MM.1S (cell line): ENCODE measurements at regions not wholly inside any gene's neighbourhood (a gene's known extent, or its start where the extent isn't known, plus 50 kb on each side); places are given as distances from the start of the nearest gene placed in this dataset.

ENCODE experiments used
- DNase-seq: peaks from one replicate; pipeline ENCODE4 v3.0.0-alpha.2; 2015
- H2AFZ ChIP-seq: fragments of 300-600 bp; sonication (generic); 2 replicates; pipeline ENCODE4 v1.6.0; 2016; ENCODE audit warnings: antibody characterized with exemption, low read length
- H3F3A ChIP-seq: fragments of 300-600 bp; sonication (generic); 2 replicates; pipeline ENCODE4 v1.6.1; 2016; ENCODE audit warnings: mild to moderate bottlenecking, antibody characterized with exemption, low read length, moderate library complexity, mixed read lengths; ENCODE audit not compliant: insufficient read depth
- H3K27ac ChIP-seq: fragments of 300-600 bp; sonication (generic); 2 replicates; pipeline ENCODE4 v1.5.1; 2016; ENCODE audit warnings: mild to moderate bottlenecking, low read length
- H3K27me3 ChIP-seq: fragments of 300-600 bp; sonication (generic); replicated peaks from 2 replicates; pipeline ENCODE4 v1.6.0; 2016; ENCODE audit warnings: low read length; ENCODE audit not compliant: insufficient read depth
- H3K36me3 ChIP-seq: fragments of 300-600 bp; sonication (generic); replicated peaks from 2 replicates; pipeline ENCODE4 v1.6.1; 2016; ENCODE audit warnings: mild to moderate bottlenecking, low read length, mixed read lengths; ENCODE audit not compliant: insufficient read depth
- H3K4me1 ChIP-seq: fragments of 300-600 bp; sonication (generic); 2 replicates; pipeline ENCODE4 v1.6.1; 2016; ENCODE audit warnings: low read length, mixed read lengths
- H3K4me2 ChIP-seq: fragments of 300-600 bp; sonication (generic); 2 replicates; pipeline ENCODE4 v1.6.0; 2016; ENCODE audit warnings: low read depth, low read length
- H3K4me3 ChIP-seq: fragments of 300-600 bp; sonication (generic); 2 replicates; pipeline ENCODE4 v1.5.1; 2016; ENCODE audit warnings: low read length, mixed read lengths
- H3K79me2 ChIP-seq: fragments of 300-600 bp; sonication (generic); 2 replicates; pipeline ENCODE4 v1.6.1; 2016; ENCODE audit warnings: mixed run types, low read length, mixed read lengths
- H3K9ac ChIP-seq: fragments of 300-600 bp; sonication (generic); 2 replicates; pipeline ENCODE4 v1.6.1; 2016; ENCODE audit warnings: low read length, mixed read lengths
- H3K9me2 ChIP-seq: fragments of 300-600 bp; sonication (generic); replicated peaks from 2 replicates; pipeline ENCODE4 v1.6.1; 2016; ENCODE audit warnings: mild to moderate bottlenecking, low read length, mixed read lengths; ENCODE audit not compliant: insufficient read depth
- H3K9me3 ChIP-seq: fragments of 300-600 bp; sonication (generic); replicated peaks from 2 replicates; pipeline ENCODE4 v1.6.1; 2016; ENCODE audit warnings: mild to moderate bottlenecking, low read length, mixed read lengths; ENCODE audit not compliant: insufficient read depth
- H4K20me1 ChIP-seq: fragments of 300-600 bp; sonication (generic); 2 replicates; pipeline ENCODE4 v1.6.1; 2016; ENCODE audit warnings: mild to moderate bottlenecking, low read length, moderate library complexity, mixed read lengths; ENCODE audit not compliant: insufficient read depth
- CTCF ChIP-seq: fragments of 300-600 bp; sonication (generic); IDR thresholded peaks from 2 replicates; pipeline ENCODE4 v1.5.1; 2016; ENCODE audit warnings: antibody characterized with exemption, low read length, mixed read lengths
- EZH2 ChIP-seq: fragments of 300-600 bp; sonication (generic); optimal IDR thresholded peaks from 2 replicates; pipeline ENCODE3; 2017; ENCODE audit warnings: low read depth, mild to moderate bottlenecking, antibody characterized with exemption, low read length, mixed read lengths
- EZH2phosphoT487 ChIP-seq: fragments of 300-600 bp; sonication (generic); IDR thresholded peaks from 2 replicates; pipeline ENCODE4 v1.6.1; 2018; ENCODE audit warnings: antibody characterized with exemption, low read length

GRCh38 chr20:57086066-57086465, 180.4 kb downstream of the BMP7 start:
- TF ChIP-seq CTCF (no peak), EZH2 (no peak), EZH2phosphoT487 (no peak)

GRCh38 chr20:57087102-57087501, 179.3 kb downstream of the BMP7 start:
- DNase-seq, result no peak
- H3K4me1 ChIP-seq, result no peaks in the 10 kb centered on the region
- no peaks in the 10 kb centered on the region for H4K20me1 ChIP-seq
- no peaks in the 10 kb centered on the region for H3F3A ChIP-seq
- no peak overlapping the region for H3K9ac ChIP-seq
- no peak overlapping the region for H3K4me2 ChIP-seq
- H2AFZ ChIP-seq, result no peak overlapping the region
- TF ChIP-seq EZH2phosphoT487, result no peak
- no peak overlapping the region for H3K27ac ChIP-seq
- no peaks in the 10 kb centered on the region for H3K36me3 ChIP-seq
- no peaks in the 10 kb centered on the region for H3K9me2 ChIP-seq
- H3K9me3 ChIP-seq, result no peaks in the 10 kb centered on the region
- no peak overlapping the region for H3K4me3 ChIP-seq
- peaks cover 20% of the 10 kb centered on the region for H3K27me3 ChIP-seq
- H3K79me2 ChIP-seq, result no peaks in the 10 kb centered on the region

More at GRCh38 chr20:57086066-57086465, 180.4 kb downstream of the BMP7 start:
- no peaks in the 10 kb centered on the region for H4K20me1 ChIP-seq
- H2AFZ ChIP-seq, result no peak overlapping the region
- no peak overlapping the region for H3K4me3 ChIP-seq
- no peak overlapping the region for H3K4me2 ChIP-seq
- H3K9me3 ChIP-seq, result no peaks in the 10 kb centered on the region
- no peaks in the 10 kb centered on the region for H3K79me2 ChIP-seq
- peaks cover 20% of the 10 kb centered on the region for H3K27me3 ChIP-seq
- H3K9me2 ChIP-seq, result no peaks in the 10 kb centered on the region
- no peak overlapping the region for H3K9ac ChIP-seq
- no peak for DNase-seq
- no peaks in the 10 kb centered on the region for H3K4me1 ChIP-seq
- H3K27ac ChIP-seq, result no peak overlapping the region
- no peaks in the 10 kb centered on the region for H3K36me3 ChIP-seq
- no peaks in the 10 kb centered on the region for H3F3A ChIP-seq

- no peak for DNase-seq
- no peak overlapping the region for H2AFZ ChIP-seq
- no peak overlapping the region for H3K4me2 ChIP-seq
- no peaks in the 10 kb centered on the region for H3K9me2 ChIP-seq
- no peaks in the 10 kb centered on the region for H4K20me1 ChIP-seq
- no peaks in the 10 kb centered on the region for H3K9me3 ChIP-seq
- H3K27ac ChIP-seq, result no peak overlapping the region
- no peaks in the 10 kb centered on the region for H3K79me2 ChIP-seq
- peaks cover 20% of the 10 kb centered on the region for H3K27me3 ChIP-seq
- H3K9ac ChIP-seq, result no peak overlapping the region
- no peak for TF ChIP-seq EZH2
- no peak for TF ChIP-seq EZH2phosphoT487
- no peak overlapping the region for H3K4me3 ChIP-seq
- no peaks in the 10 kb centered on the region for H3F3A ChIP-seq
- H3K4me1 ChIP-seq, result no peaks in the 10 kb centered on the region
- no peaks in the 10 kb centered on the region for H3K36me3 ChIP-seq
Observed at GRCh38 chr20:57087705-57088104, 178.7 kb downstream of the BMP7 start.

- H3K79me2 ChIP-seq, result no peaks in the 10 kb centered on the region
- no peak overlapping the region for H3K4me2 ChIP-seq
Observed at GRCh38 chr20:57088436-57088835, 178.0 kb downstream of the BMP7 start.

More at GRCh38 chr20:57088436-57088835, 178.0 kb downstream of the BMP7 start:
- Histone ChIP-seq H3K27ac (no peak overlapping the region), H2AFZ (no peak overlapping the region), H3F3A (no peaks in the 10 kb centered on the region), H3K27me3 (peaks cover 20% of the 10 kb centered on the region), H3K4me1 (no peaks in the 10 kb centered on the region), H3K36me3 (no peaks in the 10 kb centered on the region), H3K9me2 (no peaks in the 10 kb centered on the region), H3K9ac (no peak overlapping the region), H4K20me1 (no peaks in the 10 kb centered on the region), H3K9me3 (no peaks in the 10 kb centered on the region), H3K4me3 (no peak overlapping the region)
- TF ChIP-seq EZH2 (no peak), EZH2phosphoT487 (no peak), CTCF (no peak)
- no peak for DNase-seq
